ENCODE measurements at regions not wholly inside any gene's neighbourhood (a gene's known extent, or its start where the extent isn't known, plus 50 kb on each side); places are given as distances from the start of the nearest gene placed in this dataset.

- no peak for DNase-seq
Observed at GRCh38 chr5:60177596-60177995, 284.1 kb upstream of the PDE4D start.

DNA sequence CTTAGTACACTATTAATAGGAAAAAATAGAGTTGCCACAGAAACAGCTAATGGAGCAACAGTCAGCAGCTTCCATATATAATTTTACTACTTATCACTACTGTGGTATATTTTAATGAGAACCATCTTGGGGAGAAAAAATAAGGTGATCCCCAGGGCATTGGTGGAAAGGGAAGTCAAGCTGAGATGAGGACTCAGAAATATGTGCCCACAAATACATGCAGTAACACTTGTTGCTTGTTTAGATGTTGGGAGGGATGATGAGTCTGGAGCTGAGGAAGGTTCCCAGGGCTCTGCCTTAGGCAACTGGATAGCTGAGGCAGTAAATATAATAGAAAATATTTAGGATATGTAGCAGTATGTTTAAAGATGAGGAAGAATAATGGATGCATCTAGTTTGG, 280.1 kb upstream of the PDE4D start:
- DNase-seq, result no peak

DNA sequence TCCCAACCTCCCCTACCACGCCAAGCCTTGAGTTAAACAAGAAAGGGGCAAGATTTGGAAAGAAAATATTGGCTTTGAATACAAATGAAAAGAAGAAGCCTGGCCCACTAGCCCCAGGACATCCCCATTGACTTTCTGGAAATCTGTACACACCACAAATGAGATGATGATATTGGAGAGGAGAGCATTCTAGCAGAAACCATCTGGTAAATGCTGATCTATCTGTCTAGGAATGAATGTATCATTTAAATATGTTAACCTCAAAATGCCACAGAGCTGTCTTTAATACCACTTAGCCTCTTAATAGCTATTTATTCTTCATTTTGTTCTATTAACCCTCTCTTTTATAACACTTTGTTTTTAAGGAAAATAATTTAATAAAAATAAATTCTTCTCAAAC, 270.2 kb upstream of the PDE4D start:
- DNase-seq, result no peak

DNA sequence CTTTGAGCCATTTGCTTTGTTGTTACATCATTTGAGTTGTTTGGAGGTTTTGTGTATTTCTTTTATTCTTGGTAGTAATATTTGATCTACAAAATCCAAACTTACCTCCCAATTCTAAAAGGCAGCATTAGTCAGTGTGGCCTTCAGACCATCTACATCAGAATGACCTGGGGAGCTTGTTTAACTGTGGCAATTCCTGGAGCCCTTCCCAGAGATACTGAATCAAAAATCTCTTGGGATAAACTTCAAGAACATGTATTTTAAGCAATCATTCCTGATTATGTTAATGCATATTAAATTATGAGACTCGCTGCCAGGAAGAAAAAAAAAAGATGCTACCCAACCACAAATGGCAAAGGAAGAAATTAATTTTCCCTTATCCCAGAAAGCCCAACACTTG, 268.9 kb upstream of the PDE4D start:
- DNase-seq, result no peak

DNA sequence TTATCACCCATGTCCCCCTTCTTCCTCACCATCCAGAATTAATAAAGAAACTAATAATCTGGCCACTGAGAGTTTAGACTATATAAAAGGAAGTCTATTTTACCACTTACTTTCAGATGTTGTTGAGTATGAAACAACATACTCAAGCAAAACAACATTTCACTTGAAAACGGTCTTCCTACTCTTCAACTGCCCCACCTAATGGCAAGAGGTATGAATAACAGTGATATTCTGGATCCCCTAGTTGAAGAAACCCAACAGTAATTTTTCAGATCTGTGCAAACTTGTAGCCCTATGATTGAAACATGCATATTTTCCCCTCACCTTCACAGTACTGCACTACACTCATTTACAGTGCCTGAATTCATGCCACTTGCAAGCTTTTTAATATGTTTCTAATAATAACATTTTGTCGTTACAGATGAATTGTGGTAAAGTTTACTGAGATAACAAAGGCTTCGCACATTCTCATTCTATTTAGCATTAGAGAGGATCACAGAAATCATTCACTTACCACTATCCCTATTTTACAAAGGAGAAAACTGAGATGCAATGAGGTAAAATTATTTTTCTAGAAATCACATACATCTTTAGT, 267.9 kb upstream of the PDE4D start:
- DNase-seq, result no peak

DNA sequence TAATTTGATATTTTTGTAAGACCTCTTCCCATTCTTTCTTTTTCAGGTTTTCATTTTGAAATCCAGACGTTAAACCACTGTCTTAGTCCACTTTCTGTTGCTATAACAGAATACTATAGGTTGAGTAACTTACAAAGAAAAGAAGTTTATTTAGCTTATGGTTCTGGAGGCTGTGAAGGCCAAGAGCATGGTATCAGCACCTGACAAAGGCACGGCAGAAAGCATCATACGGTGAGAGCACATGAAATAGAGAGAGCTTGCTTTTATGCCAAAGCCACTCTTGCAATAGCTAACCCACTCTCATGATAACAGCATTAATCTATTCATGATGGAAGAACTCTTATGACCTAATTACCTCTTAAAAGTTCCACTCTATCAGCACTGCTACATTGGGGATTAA, 255.6 kb upstream of the PDE4D start:
- DNase-seq, result no peak

DNA sequence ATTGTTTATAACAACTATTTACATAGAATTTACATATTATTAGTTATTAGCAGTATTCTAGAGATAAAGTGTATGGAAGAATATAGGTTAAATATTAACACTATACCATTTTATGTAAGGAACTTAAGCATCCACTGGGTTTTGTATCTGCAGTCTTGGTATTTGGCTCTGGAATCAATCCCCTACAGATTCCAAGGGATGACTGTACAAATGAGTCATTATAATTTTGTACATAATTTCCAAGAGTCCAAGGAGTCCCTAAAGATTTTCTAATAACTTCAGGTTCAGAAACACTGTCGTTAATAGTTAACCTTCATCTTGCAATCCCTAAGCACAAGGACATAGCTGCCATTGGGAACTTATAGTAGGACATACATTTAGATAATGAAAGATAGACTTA, 254.8 kb upstream of the PDE4D start:
- DNase-seq, result no peak

- no peak for DNase-seq
Observed at GRCh38 chr5:60147791-60148190, 254.3 kb upstream of the PDE4D start.

- DNase-seq, result peak; percentile 45
Observed at GRCh38 chr5:60143942-60144549, 250.5 kb upstream of the PDE4D start.

DNA sequence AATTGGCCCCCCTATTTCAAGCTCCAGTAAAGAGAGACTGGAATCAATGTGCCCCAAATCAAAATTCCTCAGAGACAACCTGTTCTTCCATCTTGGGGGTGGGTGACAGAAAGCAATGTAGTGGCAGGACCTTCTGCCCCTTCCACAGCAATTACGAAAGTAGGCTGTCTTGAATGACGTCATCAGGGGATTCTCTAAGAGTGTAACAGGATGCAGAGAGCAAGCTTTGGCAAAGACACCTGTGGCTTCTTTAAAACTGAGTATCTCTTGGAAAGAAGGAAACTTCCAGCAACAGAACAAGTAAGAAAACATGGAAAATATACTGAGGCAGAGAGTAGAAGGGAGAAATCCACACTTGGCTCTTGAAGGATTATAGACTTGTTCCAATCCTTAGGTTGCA, 247.6 kb upstream of the PDE4D start:
- no peak for DNase-seq

DNA sequence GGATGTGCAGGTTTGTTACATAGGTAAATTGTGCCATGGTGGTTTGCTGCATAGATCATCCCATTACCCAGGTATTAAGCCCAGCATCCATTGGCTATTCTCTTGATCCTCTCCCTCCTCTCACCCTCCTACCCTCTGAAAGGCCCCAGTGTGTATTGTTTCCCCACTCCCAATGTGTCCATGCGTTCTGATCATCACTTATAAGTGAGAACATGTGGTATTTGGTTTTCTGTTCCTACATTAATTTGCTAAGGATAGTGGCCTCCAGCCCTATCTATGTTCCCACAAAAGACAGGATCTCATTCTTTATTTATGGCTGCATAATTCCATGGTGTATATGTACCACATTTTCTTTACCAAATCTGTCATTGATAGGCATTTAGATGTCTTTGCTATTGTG, 243.3 kb upstream of the PDE4D start:
- DNase-seq, result no peak

DNA sequence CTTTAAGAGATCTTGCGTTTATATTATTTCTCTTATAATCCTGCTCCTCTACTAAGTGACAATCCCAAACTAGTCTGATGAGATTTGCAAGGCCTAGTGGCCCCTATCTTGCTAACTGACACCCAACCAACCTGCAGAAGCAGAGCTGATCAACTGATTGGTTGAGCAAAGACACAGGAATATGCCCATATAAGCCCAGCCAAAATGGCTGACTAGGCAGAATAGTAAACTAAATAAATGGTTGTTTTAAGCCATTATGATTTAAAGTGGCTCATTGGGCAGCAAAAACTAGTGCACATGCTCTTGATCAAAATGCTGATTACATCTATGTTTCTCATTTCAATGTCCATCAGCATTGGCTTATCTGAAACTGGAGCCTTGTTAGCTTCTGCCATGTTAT, 238.0 kb upstream of the PDE4D start:
- no peak for DNase-seq

DNA sequence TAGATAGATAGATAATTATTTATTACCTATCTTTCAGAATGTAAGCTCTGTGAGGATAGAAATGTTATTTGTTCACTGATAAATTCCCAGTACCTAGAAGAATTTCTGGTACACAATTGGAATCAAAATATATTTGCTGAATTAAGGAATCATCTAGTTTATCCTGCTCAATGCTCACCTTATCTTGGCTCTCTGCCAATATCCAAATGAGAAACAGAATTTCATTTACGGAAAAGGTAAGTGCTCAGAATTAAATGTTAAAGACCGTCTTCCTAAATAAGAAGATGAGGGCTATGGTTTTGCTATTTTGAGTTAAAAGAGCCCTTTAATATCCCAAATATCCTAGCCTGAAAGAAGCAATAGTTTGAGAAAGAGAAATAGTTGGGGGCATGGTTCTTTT, 232.1 kb upstream of the PDE4D start:
- no peak for DNase-seq

DNA sequence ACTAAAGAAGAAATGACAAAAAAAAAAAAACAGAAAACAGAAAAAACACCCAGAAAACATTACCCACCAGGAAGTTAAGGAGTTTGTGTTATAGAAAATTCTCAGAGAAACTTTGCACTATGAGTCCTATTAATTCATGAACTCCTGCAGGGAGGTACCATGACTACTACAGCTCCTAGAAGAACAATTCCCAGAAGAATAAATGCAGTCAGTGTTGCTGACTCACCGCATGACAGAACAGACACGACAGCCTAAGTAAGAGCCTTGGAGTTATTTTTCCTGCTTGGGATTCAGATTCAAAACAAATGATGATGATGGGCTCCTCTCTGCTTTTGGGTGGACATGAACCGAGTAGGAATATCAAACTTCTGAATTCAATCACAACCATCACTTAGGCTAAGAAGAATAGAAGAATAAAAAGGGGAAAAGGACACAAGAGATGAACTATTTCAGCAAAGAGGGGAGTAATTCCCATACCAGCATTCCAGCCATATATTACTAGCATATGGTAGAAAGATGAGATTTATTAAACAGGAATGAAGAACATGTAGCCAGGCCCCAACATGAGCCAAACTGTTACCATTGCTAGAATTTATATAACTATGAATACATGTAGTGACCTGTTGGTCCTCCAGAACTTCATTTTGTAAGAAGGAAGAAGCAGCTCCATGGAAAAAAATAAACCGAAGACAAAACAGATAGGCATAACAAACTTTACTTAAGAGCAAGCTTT, 209.6 kb upstream of the PDE4D start:
- DNase-seq, result no peak

DNA sequence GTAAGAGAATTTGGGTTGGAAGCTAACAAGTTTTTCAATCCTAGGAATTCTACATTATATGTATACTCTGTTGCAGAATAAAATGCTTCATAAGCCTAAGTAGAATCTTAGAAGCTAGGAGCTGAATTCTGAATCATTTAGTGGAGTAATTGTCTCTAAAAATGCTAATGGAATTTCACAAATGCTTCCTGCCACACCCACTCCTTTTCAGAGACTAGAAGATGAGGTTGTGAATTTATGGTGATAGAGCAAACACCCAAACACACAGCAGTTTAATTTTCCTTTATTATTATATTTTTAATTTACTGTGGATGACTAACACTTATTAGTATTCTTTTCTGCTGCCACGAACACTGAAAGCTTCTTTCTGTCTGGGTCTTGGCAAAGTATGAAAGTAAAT, 208.0 kb upstream of the PDE4D start:
- DNase-seq, result no peak

DNA sequence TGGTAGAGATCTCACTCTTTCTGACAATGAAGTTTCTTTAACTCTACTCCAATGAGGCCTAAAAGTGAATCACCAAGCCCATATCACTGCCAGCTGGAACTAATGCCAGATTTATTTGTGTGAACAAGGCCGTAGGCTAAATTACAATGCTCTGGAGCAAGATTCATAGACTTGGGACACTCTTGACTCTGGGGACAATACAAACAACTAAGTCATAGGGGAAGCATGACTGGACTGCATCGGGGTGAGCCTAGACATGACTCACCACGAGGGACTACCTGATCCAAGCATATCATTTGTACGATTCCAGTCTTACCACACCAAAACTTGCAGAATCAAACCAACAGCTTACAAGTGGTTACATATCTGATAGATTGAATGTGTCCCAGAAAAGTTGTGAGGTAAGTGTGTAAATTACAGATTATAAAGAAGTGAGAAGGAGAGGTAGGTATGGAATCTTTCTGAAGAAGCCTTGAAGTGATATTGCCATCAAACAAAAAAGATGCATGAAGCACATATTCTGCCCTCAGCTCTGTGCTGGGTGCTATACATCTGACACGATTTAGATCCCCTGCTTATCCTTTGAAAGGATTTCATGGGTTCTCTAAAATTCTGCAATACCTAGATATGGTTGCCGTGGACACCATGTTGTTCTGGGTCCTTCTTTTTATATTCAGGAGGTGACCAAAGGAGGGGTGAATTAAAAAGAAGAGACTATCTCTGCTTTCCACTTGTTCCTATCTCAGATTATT, 199.3 kb upstream of the PDE4D start:
- no peak for DNase-seq

- DNase-seq, result no peak
Observed at GRCh38 chr5:60086583-60086982, 193.1 kb upstream of the PDE4D start.

GRCh38 chr5:60084226-60084625, 190.7 kb upstream of the PDE4D start:
- DNase-seq, result no peak

DNA sequence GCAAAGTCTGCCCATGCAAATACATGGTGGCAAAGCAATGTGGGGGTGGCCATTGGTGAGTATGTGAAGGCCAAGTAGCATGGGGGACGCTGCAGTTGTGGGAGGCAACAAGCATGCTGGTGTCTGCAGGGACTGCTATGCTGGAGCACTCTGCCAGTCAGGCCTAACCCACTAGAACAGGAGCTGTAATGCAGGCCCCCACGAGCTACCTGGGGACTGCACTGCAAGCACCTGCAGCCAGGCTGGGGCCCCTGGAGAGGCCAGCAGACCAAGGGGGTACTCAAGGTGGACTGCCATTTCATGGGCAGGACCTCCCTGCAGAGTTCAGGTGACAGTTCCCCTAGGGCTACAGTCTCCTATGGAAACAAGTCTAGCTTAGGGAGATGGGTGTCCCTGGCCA, 183.8 kb upstream of the PDE4D start:
- DNase-seq, result no peak

GRCh38 chr5:60076746-60077145, 183.2 kb upstream of the PDE4D start:
- DNase-seq, result no peak

GRCh38 chr5:60066502-60066901, 173.0 kb upstream of the PDE4D start:
- DNase-seq, result no peak

- no peak for DNase-seq
Observed at GRCh38 chr5:60060389-60060788, 166.9 kb upstream of the PDE4D start.

GRCh38 chr5:60056191-60056590, 162.7 kb upstream of the PDE4D start:
- no peak for DNase-seq

DNA sequence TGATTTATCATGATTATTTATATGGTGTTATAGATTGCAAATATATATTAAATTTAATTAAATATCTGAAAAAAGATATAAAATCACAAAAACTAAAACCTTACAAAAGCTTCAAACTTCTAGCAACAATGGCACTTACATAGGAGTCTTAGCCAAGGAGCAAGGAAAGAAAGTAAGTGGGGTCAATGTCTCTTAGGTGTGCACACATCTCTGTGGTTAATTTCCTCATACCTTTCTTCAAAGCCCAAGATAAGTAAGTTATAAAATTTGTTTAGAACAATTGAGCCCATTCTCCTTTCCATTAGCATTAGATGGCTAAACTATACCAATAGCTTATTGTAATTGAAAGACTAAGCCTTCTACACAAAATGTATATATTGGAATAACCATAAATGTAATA, 161.6 kb upstream of the PDE4D start:
- no peak for DNase-seq

All from hindlimb muscle (tissue), 1 donor.